ENCODE measurements at regions not wholly inside any gene's neighbourhood (a gene's known extent, or its start where the extent isn't known, plus 50 kb on each side); places are given as distances from the start of the nearest gene placed in this dataset.

DNA sequence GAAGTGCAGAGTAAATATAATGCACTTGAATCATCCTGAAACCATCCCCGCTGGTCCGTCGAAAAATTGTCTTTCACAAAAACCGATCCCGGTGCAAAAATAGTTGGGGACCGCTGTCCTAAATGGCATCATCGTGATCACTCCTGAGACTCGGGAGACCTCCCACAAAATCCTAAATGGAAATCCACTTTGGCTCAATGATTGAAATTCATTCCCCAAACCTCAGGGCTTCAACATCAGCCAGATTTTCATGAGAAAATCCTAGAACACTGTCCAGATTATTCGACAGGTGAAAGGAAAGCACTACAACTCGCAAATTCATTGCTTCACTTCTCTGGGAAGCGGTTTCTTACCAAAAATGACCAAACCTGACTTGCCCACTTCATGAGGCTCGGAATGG, 335.3 kb upstream of the ZNF507 start:
- Mint-ChIP-seq H3K27ac (no peak overlapping the region), H3K4me1 (ENCODE audit: low read depth) (no peaks in the 10 kb centered on the region), H3K27me3 (no peaks in the 10 kb centered on the region), H3K36me3 (ENCODE audit: low read depth) (no peaks in the 10 kb centered on the region), H3K4me3 (no peak overlapping the region), H3K9me3 (no peaks in the 10 kb centered on the region)
- intact Hi-C loops (cut with micrococcal nuclease) = no loop called here
- ChIA-PET CTCF (no interaction called here), POLR2A (no interaction called here)
- ATAC-seq (no peak), DNase-seq (no peak)
- TF ChIP-seq, protein P1, sequence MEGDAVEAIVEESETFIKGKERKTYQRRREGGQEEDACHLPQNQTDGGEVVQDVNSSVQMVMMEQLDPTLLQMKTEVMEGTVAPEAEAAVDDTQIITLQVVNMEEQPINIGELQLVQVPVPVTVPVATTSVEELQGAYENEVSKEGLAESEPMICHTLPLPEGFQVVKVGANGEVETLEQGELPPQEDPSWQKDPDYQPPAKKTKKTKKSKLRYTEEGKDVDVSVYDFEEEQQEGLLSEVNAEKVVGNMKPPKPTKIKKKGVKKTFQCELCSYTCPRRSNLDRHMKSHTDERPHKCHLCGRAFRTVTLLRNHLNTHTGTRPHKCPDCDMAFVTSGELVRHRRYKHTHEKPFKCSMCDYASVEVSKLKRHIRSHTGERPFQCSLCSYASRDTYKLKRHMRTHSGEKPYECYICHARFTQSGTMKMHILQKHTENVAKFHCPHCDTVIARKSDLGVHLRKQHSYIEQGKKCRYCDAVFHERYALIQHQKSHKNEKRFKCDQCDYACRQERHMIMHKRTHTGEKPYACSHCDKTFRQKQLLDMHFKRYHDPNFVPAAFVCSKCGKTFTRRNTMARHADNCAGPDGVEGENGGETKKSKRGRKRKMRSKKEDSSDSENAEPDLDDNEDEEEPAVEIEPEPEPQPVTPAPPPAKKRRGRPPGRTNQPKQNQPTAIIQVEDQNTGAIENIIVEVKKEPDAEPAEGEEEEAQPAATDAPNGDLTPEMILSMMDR (IDR thresholded peaks at IDR 0.05) = no peak

DNA sequence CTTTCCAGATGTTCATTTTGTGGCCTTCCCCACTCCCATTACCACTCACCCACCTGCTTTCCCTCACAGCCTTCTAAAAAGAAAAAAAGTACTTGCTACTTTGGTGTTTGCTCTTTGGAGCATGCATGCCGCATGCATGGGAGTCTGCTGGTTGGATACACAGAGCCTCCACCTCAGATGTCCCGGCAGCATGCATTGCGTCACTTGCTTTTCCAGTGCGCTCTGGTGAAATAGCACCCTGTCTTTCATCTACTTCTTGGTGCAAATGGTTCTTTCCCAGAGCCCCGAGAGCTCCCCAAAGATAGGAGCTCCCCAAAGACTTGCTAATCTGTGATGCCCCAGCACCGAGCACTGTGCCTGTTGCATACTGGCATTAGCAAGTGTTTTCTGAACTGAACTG, 333.2 kb upstream of the ZNF507 start:
- Mint-ChIP-seq H3K4me3 (no peak overlapping the region), H3K36me3 (ENCODE audit: low read depth) (no peaks in the 10 kb centered on the region), H3K4me1 (ENCODE audit: low read depth) (no peaks in the 10 kb centered on the region), H3K27me3 (no peaks in the 10 kb centered on the region), H3K9me3 (no peaks in the 10 kb centered on the region), H3K27ac (no peak overlapping the region)
- POLR2A ChIA-PET = no interaction called here
- DNase-seq (no peak), ATAC-seq (no peak)
- intact Hi-C loops (cut with micrococcal nuclease) = no loop called here
- CTCF ChIA-PET = no interaction called here
- TF ChIP-seq, protein P1 (IDR thresholded peaks at IDR 0.05) = no peak

- DNase-seq (no peak), ATAC-seq (no peak)
- TF ChIP-seq, protein P1 (IDR thresholded peaks at IDR 0.05) = no peak
- intact Hi-C loops (cut with micrococcal nuclease) = no loop called here
- Mint-ChIP-seq H3K36me3 (ENCODE audit: low read depth) (no peaks in the 10 kb centered on the region), H3K4me1 (ENCODE audit: low read depth) (no peaks in the 10 kb centered on the region), H3K27me3 (no peaks in the 10 kb centered on the region), H3K9me3 (no peaks in the 10 kb centered on the region), H3K27ac (no peak overlapping the region), H3K4me3 (no peak overlapping the region)
- ChIA-PET CTCF (no interaction called here), POLR2A (no interaction called here)
These were observed 332.4 kb upstream of the ZNF507 start for GRCh38 chr19:32012886-32013631.

GRCh38 chr19:32017176-32017953, 328.0 kb upstream of the ZNF507 start:
- no peaks in the 10 kb centered on the region for H3K27me3 Mint-ChIP-seq
- ATAC-seq (no peak), DNase-seq (no peak)
- intact Hi-C loops (cut with micrococcal nuclease) = no loop called here
- POLR2A ChIA-PET = no interaction called here
- TF ChIP-seq, protein P1 (IDR thresholded peaks at IDR 0.05) = no peak
- CTCF ChIA-PET = no interaction called here
- peaks cover 2% of the 10 kb centered on the region for H3K9me3 Mint-ChIP-seq
- no peaks in the 10 kb centered on the region for H3K36me3 Mint-ChIP-seq (ENCODE audit: low read depth)
- H3K4me3 Mint-ChIP-seq = no peak overlapping the region
- H3K27ac Mint-ChIP-seq = no peak overlapping the region
- no peaks in the 10 kb centered on the region for H3K4me1 Mint-ChIP-seq (ENCODE audit: low read depth)

DNA sequence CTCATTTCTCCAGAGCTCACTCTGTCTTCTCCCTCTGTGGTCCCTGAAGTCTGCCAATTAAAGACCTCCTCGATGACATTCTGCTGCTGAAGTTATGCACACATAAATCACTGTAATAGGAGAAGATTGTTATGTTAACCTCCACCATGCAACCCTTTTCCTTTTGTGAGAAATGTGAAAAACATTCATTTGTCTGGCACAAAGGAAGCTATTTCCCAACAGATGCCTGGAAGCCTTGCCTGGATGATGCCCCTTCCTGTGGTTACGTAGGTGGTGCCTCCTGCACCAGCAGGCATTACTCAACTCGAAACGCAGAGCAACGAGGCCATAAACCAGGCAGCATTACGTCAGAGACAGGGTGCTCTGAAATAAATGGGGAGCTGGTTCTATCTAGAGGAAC, 327.4 kb upstream of the ZNF507 start:
- no peak for DNase-seq
- no peaks in the 10 kb centered on the region for H3K36me3 Mint-ChIP-seq (ENCODE audit: low read depth)
- no peak for ATAC-seq
- no peak overlapping the region for H3K4me3 Mint-ChIP-seq
- H3K27ac Mint-ChIP-seq = no peak overlapping the region
- no peaks in the 10 kb centered on the region for H3K4me1 Mint-ChIP-seq (ENCODE audit: low read depth)
- no peaks in the 10 kb centered on the region for H3K27me3 Mint-ChIP-seq
- intact Hi-C loops (cut with micrococcal nuclease) = no loop called here
- TF ChIP-seq, protein P1 (IDR thresholded peaks at IDR 0.05) = no peak
- ChIA-PET POLR2A (interaction anchor here (0.6 kb wide), 1 partner anchor 49 kb away, joined by 3 read pairs; no protein-coding TSS in a partner anchor), CTCF (no interaction called here)
- peaks cover 2% of the 10 kb centered on the region for H3K9me3 Mint-ChIP-seq
